HFFc6 (cell line): ENCODE measurements at regions not wholly inside any gene's neighbourhood (a gene's known extent, or its start where the extent isn't known, plus 50 kb on each side); places are given as distances from the start of the nearest gene placed in this dataset.

ENCODE experiments used
- DNase-seq: peaks from one replicate; pipeline ENCODE4 v3.0.0-alpha.2; 2018
- H3K27ac Mint-ChIP-seq: 2 replicates; pipeline ENCODE4 v1.8.0; 2020; ENCODE audit warnings: mild to moderate bottlenecking, mixed read lengths
- H3K27me3 Mint-ChIP-seq: 2 replicates; pipeline ENCODE4 v1.8.0; 2021; ENCODE audit warnings: mild to moderate bottlenecking, moderate library complexity, mixed read lengths; ENCODE audit not compliant: insufficient read depth
- H3K36me3 Mint-ChIP-seq: 2 replicates; pipeline ENCODE4 v1.8.0; 2021; ENCODE audit warnings: low read depth, mixed read lengths
- H3K4me1 Mint-ChIP-seq: 2 replicates; pipeline ENCODE4 v1.8.0; 2020; ENCODE audit warnings: low read depth, mixed read lengths
- H3K4me3 Mint-ChIP-seq: 2 replicates; pipeline ENCODE4 v1.8.0; 2020; ENCODE audit warnings: mild to moderate bottlenecking, moderate library complexity, mixed read lengths
- H3K9me3 Mint-ChIP-seq: 2 replicates; pipeline ENCODE4 v1.8.0; 2020; ENCODE audit warnings: mild to moderate bottlenecking, mixed read lengths
- CTCF ChIP-seq: fragments of 200-600 bp; sonication (generic); IDR thresholded peaks from 2 replicates; pipeline ENCODE4 v1.5.0; 2021; ENCODE audit warnings: antibody characterized with exemption, mild to moderate bottlenecking

- Mint-ChIP-seq H3K27me3 (peaks cover 3% of the 10 kb centered on the region; the same call in 1 of the 2 replicates), H3K4me3 (no peak overlapping the region), H3K9me3 (peaks cover 33% of the 10 kb centered on the region), H3K27ac (no peak overlapping the region), H3K36me3 (0 out of 2 replicates have a peak, but pooled peaks cover 5% of the 10 kb centered on the region), H3K4me1 (no peaks in the 10 kb centered on the region)
- DNase-seq, result no peak
- TF ChIP-seq CTCF, result no peak
Observed at GRCh38 chr5:2574155-2574554, 177.3 kb downstream of the IRX2 start.

GRCh38 chr5:2570586-2570985 lies 180.9 kb downstream of the IRX2 start:
- H3K27ac Mint-ChIP-seq, result no peak overlapping the region
- peaks cover 9% of the 10 kb centered on the region; the same call in 1 of the 2 replicates for H3K36me3 Mint-ChIP-seq
- no peak for TF ChIP-seq CTCF
- no peak for DNase-seq
- H3K27me3 Mint-ChIP-seq, result peaks cover 1% of the 10 kb centered on the region; the same call in 1 of the 2 replicates
- no peak overlapping the region for H3K4me3 Mint-ChIP-seq
- H3K4me1 Mint-ChIP-seq, result no peaks in the 10 kb centered on the region
- peaks cover 34% of the 10 kb centered on the region for H3K9me3 Mint-ChIP-seq

GRCh38 chr5:2569774-2570542 lies 181.5 kb downstream of the IRX2 start:
- H3K27me3 Mint-ChIP-seq, result peaks cover 1% of the 10 kb centered on the region; the same call in 1 of the 2 replicates
- no peaks in the 10 kb centered on the region for H3K4me1 Mint-ChIP-seq
- no peak for TF ChIP-seq CTCF
- no peak for DNase-seq
- H3K27ac Mint-ChIP-seq, result no peak overlapping the region
- no peak overlapping the region for H3K4me3 Mint-ChIP-seq
- H3K9me3 Mint-ChIP-seq, result peaks cover 36% of the 10 kb centered on the region
- H3K36me3 Mint-ChIP-seq, result peaks cover 9% of the 10 kb centered on the region; the same call in 1 of the 2 replicates

- Mint-ChIP-seq H3K36me3 (peaks cover 9% of the 10 kb centered on the region; the same call in 1 of the 2 replicates), H3K9me3 (peaks cover 36% of the 10 kb centered on the region), H3K27me3 (peaks cover 1% of the 10 kb centered on the region; the same call in 1 of the 2 replicates), H3K27ac (no peak overlapping the region), H3K4me3 (no peak overlapping the region), H3K4me1 (no peaks in the 10 kb centered on the region)
- no peak for DNase-seq
- no peak for TF ChIP-seq CTCF
Observed at GRCh38 chr5:2569176-2569575, 182.3 kb downstream of the IRX2 start.

GRCh38 chr5:2566284-2566683 lies 185.2 kb downstream of the IRX2 start:
- Mint-ChIP-seq H3K9me3 (peaks cover 59% of the 10 kb centered on the region), H3K4me1 (no peaks in the 10 kb centered on the region), H3K27me3 (peaks cover 1% of the 10 kb centered on the region; the same call in 1 of the 2 replicates), H3K27ac (no peak overlapping the region), H3K36me3 (peaks cover 17% of the 10 kb centered on the region), H3K4me3 (no peak overlapping the region)
- no peak for DNase-seq
- TF ChIP-seq CTCF, result no peak
